Stimulated activated CD4-positive, alpha-beta T cell treated with anti-CD3 and anti-CD28 coated beads, Interleukin-4, amount 100 ng/mL, for 48 hours (primary cell): ENCODE measurements at regions not wholly inside any gene's neighbourhood (a gene's known extent, or its start where the extent isn't known, plus 50 kb on each side); places are given as distances from the start of the nearest gene placed in this dataset.
"Not testable (repeated sequence)": the region's sequence is repeated elsewhere in the genome, so short reads cannot be mapped to it uniquely, and the experiment has no call there.

Experiments
- DNase-seq, 2 donors: peaks; one replicate each; pipeline ENCODE4 v3.0.0-alpha.2; 2020; ENCODE audit warnings: low read depth in 2 of 2

DNA sequence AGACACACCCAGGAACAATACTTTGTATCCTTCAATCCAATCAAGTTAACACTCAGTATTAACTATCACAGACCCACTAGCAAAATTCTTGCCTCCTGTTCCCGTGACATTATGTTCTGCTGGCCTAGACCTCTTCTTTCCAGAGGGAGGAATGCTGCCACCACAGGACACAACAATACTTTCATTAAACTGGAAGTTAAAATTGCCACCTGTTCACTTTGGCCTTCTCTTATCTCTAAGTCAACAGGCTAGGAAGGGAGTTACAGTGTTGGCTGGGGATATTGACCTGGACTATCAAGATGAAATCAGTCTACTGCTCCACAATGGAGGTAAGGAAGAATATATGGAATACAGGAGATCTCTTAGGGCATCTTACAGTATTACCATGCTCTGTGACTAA is 1000.4 kb upstream of the GBE1 start:
- no peak for DNase-seq

DNA sequence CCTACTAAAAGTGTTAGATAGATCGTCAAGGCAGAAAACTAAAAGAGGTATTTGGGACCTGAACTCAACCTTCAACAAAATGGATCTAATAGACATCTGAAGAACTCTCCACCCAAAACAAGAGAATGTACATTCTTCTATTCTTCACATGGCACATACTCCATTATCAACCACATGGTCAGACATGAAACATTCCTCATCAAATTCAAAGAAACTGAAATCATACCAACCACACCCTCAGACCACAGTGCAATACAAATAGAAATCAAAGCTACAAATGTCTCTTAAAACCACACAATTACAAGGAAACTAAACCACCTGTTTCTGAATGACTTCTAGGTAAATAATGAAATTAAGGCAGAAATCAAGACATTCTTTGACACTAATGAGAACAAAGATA is 984.1 kb upstream of the GBE1 start:
- DNase-seq, result no peak

DNA sequence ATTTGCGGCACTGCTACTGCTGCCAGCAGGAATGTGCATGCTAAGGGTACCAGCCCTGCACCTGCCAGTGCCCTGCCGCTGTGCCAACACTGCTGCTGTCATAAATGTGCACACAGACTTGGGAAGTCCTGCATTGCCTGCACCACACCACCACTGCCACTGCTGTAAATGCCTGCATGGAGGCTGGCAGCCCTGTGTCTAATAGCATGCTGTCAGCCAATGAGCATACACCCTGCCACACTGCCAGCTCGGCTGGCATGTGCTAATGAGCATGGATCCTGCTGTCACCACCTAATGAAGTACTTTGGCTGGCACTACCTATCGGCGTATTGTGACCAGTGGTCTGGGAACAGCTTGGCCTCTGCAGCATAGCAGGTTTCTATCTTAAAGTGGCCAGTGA is 981.8 kb upstream of the GBE1 start:
- no peak for DNase-seq

DNA sequence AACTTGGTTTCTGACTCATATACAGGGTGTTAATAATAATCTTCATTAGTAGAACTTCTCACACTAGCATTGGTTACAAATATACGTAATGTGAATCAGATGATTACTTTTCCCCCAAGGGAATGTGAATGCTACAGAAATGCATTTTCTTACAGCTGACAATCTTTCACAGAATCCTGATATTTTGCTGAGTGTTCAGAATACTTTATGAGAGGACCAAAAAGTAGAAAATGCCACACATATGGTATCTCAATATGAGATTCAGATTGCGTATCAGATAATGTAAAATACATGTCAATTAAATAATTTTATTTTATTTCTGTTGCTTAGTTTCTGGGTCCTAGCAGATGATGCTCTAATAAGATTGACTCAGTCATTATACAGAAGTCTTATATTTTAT is 979.9 kb upstream of the GBE1 start:
- DNase-seq, result no peak

DNA sequence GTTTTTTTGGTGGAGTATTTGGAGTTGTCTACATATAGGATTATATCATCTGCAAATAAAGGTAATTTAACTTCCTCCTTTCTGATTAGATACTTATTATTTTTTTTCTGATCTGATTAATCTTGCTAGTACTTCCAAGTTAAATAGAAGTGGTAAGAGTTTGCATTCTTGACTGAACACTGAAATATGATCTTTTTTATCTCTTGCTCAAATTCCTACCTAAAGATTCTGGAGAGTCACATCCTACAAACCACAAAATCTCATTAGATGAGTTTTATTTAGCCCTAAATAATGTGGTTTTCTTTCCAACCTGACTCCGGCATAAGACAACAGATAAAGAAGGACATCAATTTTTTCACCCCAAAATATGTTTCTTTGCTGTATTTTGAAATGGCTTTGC is 977.9 kb upstream of the GBE1 start:
- DNase-seq, result no peak

DNA sequence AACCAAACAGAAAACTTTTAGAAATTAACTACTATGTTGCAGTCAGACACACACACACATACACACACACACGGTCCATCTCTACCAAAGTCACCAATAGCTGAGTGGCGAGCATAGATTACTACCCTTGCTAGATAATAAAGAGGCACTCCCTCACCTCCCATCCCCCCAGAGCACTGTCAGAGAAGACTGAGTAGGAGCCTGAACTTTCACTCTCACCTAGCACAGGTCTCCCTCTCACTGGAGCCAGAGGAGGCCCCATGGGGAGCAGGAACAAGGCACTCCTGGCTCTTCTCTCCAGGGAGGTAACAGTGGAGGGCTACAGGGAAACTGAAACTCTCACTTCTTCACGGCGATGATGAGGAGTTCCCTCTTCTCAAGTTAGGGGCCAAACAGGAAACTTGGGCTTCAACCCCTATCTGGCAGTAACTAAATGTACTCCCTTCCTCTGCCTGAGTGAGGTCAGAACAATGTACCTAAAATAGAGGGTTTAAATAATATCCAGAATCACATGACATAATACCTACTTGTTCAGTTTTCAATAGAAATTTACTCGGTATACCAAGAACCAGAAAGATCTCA is 975.3 kb upstream of the GBE1 start:
- no peak for DNase-seq

DNA sequence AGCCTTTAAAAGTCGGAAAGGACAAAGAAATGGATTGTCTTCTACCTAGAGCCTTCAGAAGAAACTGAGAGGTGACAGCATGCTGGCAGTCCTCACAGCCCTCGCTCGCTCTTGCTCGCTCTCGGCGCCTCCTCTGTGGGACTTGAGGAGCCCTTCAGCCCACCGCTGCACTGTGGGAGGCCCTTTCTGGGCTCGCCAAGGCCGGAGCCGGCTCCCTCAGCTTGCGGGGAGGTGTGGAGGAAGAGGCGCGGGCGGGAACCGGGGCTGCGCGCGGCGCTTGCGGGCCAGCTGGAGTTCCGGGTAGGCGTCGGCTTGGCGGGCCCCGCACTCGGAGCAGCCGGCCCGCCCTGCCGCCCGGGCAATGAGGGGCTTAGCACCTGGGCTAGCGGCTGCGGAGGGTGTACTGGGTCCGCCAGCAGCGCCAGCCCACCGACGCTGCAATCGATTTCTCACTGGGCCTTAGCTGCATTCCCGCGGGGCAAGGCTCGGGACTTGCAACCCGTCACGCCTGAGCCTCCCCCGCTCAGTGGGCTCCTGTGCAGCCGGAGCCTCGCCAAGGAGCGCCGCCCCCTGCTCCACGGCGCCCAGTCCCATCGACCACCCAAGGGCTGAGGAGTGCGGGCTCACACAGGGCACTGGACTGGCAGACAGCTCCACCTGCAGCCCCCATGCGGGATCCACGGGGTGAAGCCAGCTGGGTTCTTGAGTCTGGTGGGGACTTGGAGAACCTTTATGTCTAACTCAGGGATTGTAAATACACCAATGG is 953.8 kb upstream of the GBE1 start:
- DNase-seq, result no peak

DNA sequence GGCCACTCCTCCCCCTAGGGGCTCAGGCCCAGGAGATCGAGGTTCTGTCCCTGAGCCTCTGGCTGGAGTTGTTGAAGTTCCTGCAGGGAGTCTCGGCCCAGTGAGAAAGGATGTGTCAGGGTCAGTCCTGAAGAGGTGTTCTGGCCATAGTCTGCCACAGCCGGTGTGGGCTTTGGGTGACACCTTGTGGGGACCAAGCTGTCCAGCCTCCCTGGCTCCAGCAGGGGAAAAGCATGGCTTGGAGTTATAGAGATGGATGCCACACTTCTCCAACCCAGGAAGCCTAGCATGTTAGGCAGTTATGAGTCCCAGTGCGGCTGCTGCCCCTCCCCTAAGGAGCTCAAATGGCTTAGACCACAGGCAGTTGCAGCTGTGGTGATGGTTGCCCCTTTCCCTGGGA is 945.6 kb upstream of the GBE1 start:
- no peak for DNase-seq

DNA sequence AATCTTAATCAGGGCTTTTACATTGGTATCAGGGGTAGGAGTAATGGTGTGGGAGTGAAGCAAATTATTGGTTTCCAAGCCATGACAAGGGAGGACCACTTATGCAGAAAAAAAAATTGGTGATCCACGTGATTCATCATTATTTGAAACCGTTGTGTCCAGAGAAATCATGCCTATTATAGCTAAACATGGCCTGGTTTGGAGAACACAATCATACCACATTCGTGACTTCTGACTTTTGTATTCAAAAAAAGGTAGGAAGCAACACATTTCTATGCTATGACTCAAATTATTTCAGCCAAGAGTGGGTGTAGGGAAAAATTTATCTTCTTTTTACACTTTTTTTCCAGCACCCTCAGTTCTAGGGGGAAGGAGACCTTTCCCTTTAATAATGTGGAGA is 924.3 kb upstream of the GBE1 start:
- no peak for DNase-seq

DNA sequence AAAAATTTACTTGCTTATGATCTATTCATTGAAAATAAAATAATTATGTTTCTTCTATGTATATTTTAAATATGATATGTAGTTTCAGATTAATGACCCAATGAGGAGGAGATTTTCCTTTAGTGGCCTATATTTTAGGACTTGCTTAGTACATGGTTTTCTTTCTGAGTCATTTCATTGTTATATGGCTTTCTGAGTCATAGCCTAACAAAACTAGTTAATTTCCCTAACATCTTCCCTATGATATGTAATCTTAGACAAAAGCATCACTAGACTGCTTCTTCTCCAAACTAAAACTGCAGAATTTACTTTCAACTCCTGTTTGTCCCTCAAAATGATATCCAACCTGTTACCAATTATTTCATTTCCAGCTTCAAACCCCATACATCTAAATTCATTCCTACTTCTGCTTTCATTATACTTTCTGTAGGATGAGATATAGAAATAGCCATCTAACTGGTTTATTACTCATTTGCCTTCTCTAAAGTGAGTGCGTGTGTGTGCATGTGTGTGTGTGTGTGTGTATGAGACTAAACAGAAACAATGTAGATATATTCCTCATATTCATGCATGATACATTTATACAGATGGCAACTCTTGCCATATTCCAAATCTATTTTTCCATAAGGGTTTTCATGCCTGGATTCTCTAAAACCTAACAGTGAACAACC is 915.0 kb upstream of the GBE1 start:
- no peak for DNase-seq

DNA sequence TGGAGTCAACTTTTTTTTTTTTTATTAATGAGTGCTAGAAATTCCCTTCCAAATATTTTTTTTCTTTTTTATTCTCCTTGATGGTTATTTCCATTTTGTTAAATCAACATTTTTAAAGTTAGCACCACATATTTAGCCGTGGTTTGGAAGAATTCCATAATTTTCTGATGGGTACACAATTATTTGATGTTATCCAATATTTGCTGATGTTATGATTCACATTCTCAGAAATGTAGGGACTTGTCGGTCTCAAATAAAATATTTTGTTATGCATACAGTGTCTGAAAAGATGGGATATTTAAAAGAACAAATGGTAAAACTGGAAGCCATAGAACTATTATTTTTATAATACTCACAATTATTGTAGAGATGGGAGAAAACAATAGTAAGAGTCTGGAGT is 911.5 kb upstream of the GBE1 start:
- DNase-seq, result no peak

DNA sequence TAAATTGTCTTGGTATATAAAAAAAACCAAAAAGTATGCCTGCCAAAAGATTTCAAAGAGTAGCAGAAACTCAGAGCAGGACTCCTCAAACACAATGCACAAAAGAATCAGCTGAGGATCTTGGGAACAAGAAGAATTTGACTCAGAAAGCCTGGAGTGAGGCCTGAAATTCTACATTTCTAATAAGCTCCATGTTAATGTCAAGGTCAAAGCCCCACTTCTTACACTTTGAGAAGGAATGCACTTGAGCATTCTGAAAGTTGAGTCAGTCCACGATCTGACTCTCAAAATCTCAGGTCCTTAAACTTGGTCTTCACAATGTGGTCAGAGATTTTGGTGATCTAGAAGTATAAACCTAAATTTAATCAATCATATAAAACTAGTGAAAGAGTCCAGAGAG is 910.0 kb upstream of the GBE1 start:
- DNase-seq, result no peak

DNA sequence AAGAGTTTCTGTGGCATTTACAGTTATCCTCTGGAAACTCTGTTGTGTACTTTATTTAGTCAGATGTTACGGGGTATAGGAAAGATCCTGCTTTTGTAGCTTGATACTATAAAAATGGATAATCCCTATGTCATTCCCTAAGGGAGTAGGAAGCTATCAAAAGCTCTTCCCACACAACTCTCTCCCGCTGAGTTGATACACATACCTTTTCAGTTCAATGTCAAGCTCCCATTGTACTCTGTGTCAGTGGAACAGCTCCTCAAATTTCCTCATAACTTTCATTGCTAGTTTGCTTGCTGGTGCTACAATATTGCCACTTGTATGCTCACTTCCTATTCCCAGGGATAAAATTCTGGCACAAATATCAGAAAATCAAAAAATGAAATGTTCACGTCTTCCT is 893.3 kb upstream of the GBE1 start:
- no peak for DNase-seq

DNA sequence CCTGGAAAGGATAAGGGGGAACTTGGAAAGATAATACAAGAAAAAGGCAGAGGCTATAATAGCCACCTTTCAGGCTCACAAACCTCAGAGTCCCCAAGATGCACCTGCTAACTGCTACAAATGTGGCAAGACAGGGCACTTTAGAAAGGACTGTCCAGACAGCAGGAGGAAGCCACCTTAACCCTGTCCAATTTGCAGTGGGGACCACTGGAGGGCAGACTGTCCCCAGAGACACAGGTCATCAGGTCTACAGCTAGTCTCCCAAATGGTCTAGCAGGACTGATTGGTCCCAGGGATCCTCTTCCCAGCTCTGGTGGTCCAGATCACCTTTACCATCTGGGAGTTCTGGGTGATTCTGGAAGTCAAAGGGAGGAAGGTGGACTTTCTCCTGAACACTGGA is 882.5 kb upstream of the GBE1 start:
- DNase-seq, result no peak

DNA sequence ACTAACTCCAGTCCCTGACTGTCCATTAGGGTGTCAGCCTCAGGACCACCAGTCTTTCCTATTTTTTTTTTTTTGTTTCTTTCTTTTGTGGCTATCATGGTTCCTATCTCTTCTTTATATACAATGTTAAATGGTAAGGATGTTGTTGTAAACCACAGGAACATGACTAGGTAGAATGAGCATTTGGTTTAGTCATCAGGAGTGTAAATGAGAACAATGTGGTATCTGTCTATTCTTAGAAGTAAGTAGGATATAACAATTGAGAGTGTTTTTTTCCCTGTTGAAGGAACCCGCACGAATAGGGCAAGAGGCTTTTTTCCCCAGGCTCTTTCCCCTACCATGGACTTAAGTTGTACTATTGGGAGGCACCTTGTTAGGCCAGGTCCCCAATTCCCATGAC is 880.3 kb upstream of the GBE1 start:
- DNase-seq, result no peak

DNA sequence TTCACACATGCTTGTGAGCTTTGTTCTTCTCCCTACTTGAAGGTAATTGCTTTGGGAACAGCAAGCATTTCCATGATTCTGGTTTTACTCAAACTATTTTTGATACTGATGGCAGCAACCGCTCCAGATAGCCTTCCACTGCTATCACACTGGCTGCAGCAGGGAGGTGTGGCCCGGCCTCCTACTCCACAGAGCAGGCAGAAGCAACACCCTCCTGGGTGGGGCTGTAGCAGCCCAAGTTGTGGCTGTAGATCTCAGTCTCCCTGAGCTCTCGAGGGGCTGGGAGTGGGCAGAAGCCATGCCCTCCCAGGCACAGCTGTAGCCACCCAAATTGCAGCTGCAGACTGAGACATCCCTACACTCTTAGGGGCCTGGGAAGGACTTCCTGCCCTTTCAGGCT is 878.8 kb upstream of the GBE1 start:
- no peak for DNase-seq

DNA sequence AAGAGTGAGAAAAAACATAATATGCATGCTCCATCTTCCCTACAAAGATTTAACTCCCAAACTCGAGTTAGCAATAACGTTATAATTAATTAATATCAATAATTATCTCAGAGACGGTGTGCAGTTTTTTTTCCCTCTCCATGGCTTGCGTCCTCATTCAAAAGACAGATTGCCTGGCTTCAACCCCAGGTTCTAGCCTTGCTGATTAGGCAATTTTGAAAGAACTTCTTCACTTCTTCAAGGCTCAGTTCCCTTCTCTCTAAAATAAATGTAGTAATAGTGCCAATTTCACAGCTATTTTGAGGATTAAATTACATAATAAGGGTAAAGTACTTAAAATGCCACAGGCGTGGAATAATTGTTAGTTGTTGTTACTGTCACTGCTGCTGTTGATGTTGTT is 876.1 kb upstream of the GBE1 start:
- DNase-seq, result no peak

DNA sequence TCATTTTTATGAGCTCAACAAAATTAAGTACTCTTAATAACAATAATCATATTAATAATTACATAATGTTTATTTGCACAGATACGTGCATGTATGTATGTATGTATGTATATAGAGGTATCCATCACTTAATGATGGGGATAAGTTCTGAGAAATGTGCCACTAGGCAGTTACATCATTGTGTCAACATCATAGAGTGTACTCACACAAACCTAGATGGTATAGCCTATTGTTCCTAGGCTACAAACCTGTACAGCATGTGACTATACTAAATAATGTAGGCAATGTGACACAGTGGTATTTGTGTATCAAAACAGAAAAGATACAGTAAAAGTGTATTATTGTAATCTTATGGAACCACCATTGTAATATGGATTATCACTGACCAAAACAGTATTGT is 874.7 kb upstream of the GBE1 start:
- no peak for DNase-seq

DNA sequence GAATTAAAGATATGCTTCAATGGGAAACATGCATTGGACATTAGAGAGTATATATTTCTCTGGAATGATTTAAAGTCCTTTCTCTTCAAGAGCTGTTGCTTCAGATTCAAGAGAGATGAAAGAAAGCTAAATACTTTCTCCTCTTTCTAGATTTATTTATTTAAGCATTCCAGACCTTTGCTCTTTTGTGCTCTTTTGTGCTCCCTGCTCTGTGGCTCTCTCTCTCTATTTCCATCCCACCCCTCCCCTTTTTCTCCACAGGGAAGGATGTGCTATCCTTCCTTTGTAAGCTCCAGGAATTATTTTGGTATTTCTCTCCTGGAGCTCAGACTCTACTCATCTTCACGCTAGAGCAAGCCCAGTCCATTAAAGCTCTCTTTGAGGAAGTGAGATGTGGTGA is 871.9 kb upstream of the GBE1 start:
- no peak for DNase-seq

DNA sequence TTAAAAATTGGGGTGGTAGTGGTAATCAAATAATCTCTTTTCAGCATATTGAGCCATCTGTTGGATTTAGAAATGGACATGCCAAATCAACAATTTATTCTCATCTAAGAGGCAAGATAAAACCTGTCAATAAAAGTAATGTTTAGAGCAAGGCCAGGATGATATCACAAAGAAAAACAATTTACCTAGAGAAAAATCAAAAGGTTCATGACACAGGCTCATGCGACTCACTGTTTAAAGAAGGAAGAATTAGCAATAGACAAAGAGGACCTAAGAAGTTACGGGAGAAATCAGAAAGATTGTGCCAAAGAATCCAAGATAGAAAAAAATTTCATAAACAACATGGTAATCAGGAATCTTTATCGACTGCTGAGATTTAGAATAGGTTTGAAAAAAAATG is 868.5 kb upstream of the GBE1 start:
- DNase-seq, result no peak

DNA sequence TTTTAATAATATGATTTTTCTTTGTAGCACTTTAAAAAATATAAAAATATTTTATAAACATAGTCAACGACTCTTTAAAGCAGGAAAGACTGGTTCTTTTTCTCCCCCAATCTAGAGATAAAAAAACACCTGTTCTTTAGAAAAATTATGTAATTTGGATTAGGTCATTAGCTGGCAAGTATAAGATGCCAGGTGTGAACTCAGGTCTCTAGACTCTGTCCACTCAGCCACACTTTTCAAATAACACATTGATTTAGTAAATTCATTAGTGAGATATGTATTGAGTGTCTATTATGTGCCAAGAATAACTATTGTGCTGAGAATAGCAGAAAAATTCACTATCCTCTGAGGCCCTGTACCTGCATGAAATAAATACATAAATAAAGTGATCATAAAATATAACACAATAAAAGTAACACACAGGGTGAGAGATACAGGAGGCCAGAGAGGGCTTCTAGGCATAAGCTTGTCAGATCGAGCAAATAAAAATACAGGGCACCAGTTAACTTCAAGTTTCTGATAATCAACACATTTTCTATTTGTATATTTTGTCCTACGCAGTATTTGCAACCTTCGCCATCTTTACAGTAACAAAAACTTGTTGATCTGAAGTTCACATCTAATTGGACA is 867.1 kb upstream of the GBE1 start:
- DNase-seq, result no peak

DNA sequence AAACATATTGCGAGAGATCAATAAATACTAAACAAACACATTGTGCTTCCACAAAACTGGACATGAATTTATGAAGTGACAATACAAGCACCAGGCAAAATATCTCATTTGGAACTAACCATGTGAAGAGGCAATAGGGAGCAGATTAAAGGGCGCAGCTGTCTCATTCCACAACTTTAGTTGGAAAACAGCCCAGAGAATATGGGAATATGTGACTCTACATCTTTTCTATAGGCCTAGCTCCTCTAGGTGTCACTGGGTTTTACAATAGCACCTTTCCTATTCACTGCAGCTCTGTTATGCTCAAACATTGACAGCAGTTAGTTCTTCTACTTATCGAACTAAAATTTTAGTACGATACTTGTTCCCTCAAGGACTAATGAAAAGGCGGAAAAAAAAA is 866.3 kb upstream of the GBE1 start:
- DNase-seq, result no peak

DNA sequence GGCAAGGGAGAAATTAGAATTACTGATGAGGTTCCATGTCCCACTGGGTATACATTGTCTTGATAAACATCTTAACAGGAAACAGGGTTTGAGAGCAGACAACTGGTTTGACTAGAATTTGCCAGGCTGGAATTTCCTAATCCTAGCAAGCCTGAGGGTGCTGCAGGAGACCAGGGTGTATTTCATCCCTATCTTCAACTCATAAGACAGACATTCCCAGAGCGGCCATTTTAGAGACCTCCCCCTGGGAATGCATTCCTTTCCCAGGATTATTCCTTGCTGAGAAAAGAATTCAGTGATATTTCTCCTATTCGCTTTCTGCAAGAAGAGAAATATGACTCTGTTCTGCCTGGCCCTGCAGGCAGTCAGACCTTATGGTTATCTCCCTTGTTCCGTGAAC is 859.3 kb upstream of the GBE1 start:
- DNase-seq, result not testable (repeated sequence)
